GM23248 (cell line): ENCODE measurements at regions not wholly inside any gene's neighbourhood (a gene's known extent, or its start where the extent isn't known, plus 50 kb on each side); places are given as distances from the start of the nearest gene placed in this dataset.

Experiments
- EZH2 ChIP-seq: fragments of 200-600 bp; sonication (generic); IDR thresholded peaks from 2 replicates; pipeline ENCODE4 v1.6.1; 2018; ENCODE audit warnings: antibody characterized with exemption, mild to moderate bottlenecking; ENCODE audit not compliant: insufficient read depth, poor library complexity, severe bottlenecking
- EZH2phosphoT487 ChIP-seq: fragments of 200-600 bp; sonication (generic); IDR thresholded peaks from 2 replicates; pipeline ENCODE4 v1.6.1; 2018; ENCODE audit warnings: antibody characterized with exemption, moderate library complexity, mild to moderate bottlenecking, low read depth; ENCODE audit not compliant: insufficient read depth

GRCh38 chr12:14199455-14200198 is 165.9 kb upstream of the ATF7IP start:
- no peak for TF ChIP-seq EZH2
- TF ChIP-seq EZH2phosphoT487, result no peak
